ENCODE measurements at regions not wholly inside any gene's neighbourhood (a gene's known extent, or its start where the extent isn't known, plus 50 kb on each side); places are given as distances from the start of the nearest gene placed in this dataset.

DNA sequence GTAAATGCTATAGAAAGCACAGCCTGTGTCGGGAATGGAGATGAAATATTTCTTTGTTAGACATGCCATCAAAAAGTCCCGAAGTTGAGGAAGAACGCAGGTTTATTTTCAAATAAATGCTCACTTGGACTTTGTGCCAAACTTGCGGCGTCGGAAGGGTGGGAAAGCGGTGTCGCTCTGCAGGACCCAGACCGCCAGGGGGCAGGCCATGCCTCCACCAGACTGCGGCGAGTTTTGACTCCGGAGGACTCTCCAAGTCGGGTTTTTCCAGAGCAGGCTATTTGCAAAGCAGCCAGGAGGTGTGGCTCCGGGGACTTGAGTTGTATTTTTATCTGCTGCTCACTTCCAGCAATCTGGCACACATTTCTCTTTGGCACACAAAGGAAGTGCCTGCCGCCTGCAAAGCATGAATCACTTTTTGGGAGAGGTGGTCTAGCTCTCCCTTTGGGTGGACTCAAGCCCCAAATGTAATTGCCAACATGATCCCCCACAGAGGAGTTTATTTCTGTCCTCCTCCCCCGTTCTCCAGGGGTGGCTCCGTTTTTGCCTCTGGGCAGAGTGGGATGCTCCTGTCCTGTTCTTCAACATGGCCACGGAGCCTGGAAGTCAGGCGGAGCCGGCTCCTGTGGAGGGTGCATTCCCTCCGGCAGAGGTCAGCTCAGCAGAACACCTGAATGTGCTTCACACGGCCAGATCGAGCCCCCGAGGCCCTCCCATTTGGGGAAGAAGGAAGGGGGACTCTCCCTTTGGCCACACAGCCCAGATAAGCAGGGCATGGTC lies 82.3 kb upstream of the GPR26 start:
- DNase-seq = peak in 1 of 2 donors; percentile 8

GRCh38 chr10:123584419-123584775 lies 81.8 kb upstream of the GPR26 start:
- DNase-seq = no peak

GRCh38 chr10:123585477-123586445 lies 80.4 kb upstream of the GPR26 start:
- no peak for DNase-seq

DNA sequence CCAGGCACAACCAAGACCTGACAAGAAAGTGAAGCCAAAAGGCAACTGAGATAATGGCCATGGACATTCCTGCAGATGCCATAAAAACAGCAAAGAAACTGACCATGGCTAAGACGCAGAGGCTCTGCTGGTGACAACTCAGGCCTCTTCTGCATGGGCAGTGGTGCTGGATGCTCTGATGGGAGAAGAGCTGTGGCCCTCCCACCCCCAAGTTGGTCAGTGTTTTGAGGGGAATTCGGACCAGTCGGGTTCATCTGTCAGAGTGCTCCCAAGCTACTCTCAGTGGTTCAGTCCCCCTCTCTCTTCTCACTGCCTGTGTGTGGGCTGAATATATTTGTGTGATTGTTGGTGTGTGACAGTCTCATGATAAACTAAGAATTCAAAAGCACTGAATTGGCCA lies 79.0 kb upstream of the GPR26 start:
- no peak for DNase-seq

- no peak for DNase-seq
Measured at GRCh38 chr10:123588386-123588914, 77.7 kb upstream of the GPR26 start.

DNA sequence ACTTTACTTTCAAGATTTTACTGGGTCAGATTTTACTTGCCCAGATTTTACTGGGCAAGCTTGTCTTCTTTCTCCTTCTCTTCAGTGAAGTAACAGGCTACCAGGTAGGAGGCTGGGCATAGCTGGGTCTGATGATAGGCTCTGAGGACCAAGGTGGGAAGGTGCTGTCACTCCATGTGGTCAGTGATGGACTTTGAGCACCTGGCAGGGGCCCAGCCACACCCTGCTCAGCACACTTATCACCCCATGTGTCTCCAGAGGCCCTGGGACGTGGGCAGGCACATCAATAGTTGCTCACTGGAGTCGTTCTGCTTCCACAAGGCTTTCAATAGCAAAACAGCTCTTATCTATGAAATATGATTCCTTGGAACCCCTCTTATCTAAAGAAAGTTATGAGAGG lies 70.5 kb upstream of the GPR26 start:
- DNase-seq = no peak

- DNase-seq = no peak
Measured at GRCh38 chr10:123597676-123598075, 68.5 kb upstream of the GPR26 start.

- no peak for DNase-seq
Measured at GRCh38 chr10:123599366-123599849, 66.7 kb upstream of the GPR26 start.

DNA sequence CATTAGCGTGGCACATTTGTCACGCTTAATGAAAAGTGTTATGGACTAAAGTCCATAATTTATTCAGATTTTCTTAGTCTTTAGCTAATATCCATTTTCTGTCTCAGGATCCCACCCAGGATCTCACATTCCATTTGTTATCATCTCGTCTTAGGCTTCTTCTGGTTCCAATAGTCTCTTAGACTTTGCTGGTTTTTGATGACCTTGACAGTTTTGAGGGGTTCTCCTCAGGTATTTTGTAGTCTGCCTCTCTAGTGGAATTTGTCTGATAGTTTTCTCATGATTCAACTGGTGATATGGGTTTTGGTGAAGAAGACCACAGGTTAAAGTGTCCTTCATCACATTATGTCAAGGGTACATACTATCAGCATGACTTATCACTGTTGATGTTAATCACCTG lies 66.0 kb upstream of the GPR26 start:
- DNase-seq = no peak

- no peak for DNase-seq
Measured at GRCh38 chr10:123603130-123603529, 63.0 kb upstream of the GPR26 start.

GRCh38 chr10:123604506-123604905 lies 61.6 kb upstream of the GPR26 start:
- DNase-seq = no peak

- no peak for DNase-seq
Measured at GRCh38 chr10:123606006-123606405, 60.1 kb upstream of the GPR26 start.

GRCh38 chr10:123606955-123607354 lies 59.2 kb upstream of the GPR26 start:
- no peak for DNase-seq

GRCh38 chr10:123607386-123607785 lies 58.8 kb upstream of the GPR26 start:
- DNase-seq = no peak

- DNase-seq = no peak
Measured at GRCh38 chr10:123608047-123608446, 58.1 kb upstream of the GPR26 start.

- no peak for DNase-seq
Measured at GRCh38 chr10:123611243-123611642, 54.9 kb upstream of the GPR26 start.

DNA sequence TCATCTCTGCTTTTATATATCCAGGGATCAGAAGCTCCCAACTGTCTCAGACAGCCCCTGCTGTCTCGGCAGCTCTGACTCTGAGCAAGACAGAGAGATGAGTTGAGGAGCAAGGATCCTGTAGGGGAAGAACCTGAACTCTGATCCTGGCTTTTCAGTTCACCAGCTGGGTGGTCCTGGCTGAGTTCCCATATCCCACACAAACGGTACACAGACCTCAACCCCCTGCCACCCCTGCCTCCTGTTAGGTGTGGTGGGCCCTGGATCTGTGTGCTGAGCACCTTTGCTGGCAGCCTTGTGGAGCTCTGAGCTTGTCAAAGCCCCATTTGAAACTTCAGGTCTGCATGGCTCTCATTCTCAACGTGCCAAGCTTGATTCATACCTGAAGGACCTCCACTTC lies 54.3 kb upstream of the GPR26 start:
- DNase-seq = no peak

DNA sequence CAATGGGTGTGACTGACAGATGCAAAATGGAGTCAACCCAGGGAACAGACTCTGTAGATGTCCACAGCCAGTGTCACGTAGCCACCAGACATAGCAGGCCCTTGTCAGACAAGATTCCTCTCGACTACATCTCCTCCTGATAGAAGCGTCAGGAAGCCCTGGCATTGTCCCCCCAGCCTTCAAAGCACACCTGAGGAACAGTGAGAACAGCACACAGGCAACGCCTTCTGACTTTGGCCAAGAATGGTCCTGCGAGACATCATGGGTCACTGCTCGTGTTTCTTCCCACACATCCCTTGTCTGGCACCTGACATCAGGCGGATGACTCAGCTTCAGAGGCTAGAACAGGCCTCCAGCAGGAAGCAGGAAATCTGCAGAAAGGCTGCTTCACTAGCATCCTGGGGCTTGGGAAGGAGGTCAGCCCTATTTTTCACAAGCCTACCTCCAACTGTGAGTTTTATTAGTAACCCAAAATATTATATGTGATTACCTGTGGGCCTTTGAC lies 52.8 kb upstream of the GPR26 start:
- DNase-seq = no peak

DNA sequence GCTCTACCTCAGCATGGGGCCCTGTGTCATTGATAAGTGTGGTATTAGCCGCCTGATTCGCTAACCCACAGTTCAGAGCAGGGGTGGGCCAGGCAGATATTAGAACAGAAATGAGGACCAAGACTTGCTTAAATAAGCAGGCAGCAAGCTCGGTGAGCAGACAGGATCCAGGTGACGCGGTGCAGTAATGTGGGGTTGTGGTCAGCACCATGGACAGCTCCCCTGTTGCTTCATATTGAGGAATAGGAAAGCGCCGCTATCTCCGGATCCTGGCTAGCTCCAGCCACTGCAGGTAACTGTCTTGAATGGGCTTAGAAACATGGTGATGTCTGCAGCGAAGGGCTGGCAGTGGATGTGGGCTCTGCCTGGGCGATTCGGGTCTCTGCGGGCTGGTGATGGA lies 51.3 kb upstream of the GPR26 start:
- peak in 1 of 2 donors; percentile 8 for DNase-seq

Measured in CD4-positive, alpha-beta T cell treated with Interleukin-4 for 1 hour (primary cell).